Left cardiac atrium (tissue), 4 donors: ENCODE measurements at regions not wholly inside any gene's neighbourhood (a gene's known extent, or its start where the extent isn't known, plus 50 kb on each side); places are given as distances from the start of the nearest gene placed in this dataset.
A peak's percentile ranks its signal among the peaks of the same experiment; 100 is the strongest.
"Not testable (repeated sequence)": the region's sequence is repeated elsewhere in the genome, so short reads cannot be mapped to it uniquely, and the experiment has no call there.

ENCODE experiments used
- ATAC-seq, 2 donors: fragments of 200-7000 bp; cut with Tn5 transposase; one replicate each; pipeline ENCODE4 v1.9.1; 2020; ENCODE audit warnings: mild to moderate bottlenecking in 2 of 2, moderate library complexity in 2 of 2
- DNase-seq: peaks from one replicate; pipeline ENCODE4 v3.0.0-alpha.2; 2020
- intact Hi-C, 2 donors: fragments of 100-400 bp; cut with DNase I; formaldehyde crosslinking; loops; one replicate each; pipeline versions ENCODE4 v1.14.1 to v1.15.1; 2022 to 2023
- donor health status: DM: no; HTN: yes; CAD: no.
- donor health status: DM: no; HTN: yes; CAD: no; lungs with severe emphysema.
- donor health status: DM: yes; HTN: yes; CAD: no.
- donor health status: Dilated cardiomyopathy.

GRCh38 chr14:106618471-106618951 lies 1092.1 kb downstream of the TMEM121 start:
- ATAC-seq, intact Hi-C loops: not testable (repeated sequence)
- peak; percentile 49 for DNase-seq

- intact Hi-C loops = no loop called here
- no peak for ATAC-seq
Measured at GRCh38 chr14:106619606-106620005, 1093.2 kb downstream of the TMEM121 start.

GRCh38 chr14:106620368-106620767 lies 1094.0 kb downstream of the TMEM121 start:
- DNase-seq (no peak), ATAC-seq (no peak)
- intact Hi-C loops = no loop called here

More at GRCh38 chr14:106619606-106620005, 1093.2 kb downstream of the TMEM121 start:
- DNase-seq = no peak

DNA sequence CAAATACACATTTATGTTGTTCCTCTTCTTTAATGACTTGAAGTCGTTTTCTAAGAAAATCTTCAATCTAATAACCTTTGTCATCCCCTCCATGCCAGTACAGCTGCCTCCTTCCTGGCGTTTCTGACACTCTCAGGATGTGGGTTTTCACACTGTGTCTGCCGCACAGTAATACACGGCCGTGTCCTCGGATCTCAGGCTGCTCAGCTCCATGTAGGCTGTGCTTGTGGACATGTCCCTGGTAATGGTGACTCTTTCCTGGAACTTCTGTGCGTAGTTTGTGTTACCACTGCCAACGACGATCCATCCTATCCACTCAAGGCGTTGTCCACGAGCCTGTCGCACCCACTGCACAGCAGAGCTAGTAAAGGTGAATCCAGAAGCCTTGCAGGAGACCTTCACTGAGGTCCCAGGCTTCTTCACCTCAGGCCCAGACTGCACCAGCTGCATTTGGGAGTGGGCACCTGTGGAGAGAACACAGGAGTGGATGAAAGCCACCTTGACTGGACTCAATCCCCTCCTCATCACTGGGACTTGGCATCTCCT lies 1095.9 kb downstream of the TMEM121 start:
- intact Hi-C loops = no loop called here
- no peak for DNase-seq
- ATAC-seq = no peak

GRCh38 chr14:106625186-106625585 lies 1098.8 kb downstream of the TMEM121 start:
- no peak for DNase-seq
- no peak for ATAC-seq
- intact Hi-C loops = no loop called here

- intact Hi-C loops, ATAC-seq, DNase-seq: not testable (repeated sequence)
Measured at GRCh38 chr14:106626469-106626868, 1100.1 kb downstream of the TMEM121 start.

DNA sequence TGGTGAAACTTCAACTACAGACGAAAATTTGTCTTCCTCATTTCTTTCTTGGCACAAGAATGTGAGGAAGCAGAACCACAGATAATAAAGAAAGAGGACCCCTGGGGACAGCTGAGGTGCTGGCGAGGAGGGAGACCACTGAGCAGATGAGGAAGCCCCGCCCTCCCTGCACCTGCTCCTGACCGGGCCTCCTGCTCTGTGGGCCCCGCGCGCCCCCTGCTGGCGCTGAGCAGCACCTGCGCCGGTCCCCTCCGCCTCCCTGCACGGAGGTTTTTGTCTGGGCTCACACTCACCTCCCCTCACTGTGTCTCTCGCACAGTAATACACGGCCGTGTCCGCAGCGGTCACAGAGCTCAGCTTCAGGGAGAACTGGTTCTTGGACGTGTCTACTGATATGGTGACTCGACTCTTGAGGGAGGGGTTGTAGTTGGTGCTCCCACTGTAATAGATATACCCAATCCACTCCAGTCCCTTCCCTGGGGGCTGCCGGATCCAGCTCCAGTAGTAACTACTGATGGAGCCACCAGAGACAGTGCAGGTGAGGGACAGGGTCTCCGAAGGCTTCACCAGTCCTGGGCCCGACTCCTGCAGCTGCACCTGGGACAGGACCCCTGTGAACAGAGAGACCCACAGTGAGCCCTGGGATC lies 1100.7 kb downstream of the TMEM121 start:
- ATAC-seq, intact Hi-C loops: not testable (repeated sequence)
- DNase-seq = peak; percentile 36

DNA sequence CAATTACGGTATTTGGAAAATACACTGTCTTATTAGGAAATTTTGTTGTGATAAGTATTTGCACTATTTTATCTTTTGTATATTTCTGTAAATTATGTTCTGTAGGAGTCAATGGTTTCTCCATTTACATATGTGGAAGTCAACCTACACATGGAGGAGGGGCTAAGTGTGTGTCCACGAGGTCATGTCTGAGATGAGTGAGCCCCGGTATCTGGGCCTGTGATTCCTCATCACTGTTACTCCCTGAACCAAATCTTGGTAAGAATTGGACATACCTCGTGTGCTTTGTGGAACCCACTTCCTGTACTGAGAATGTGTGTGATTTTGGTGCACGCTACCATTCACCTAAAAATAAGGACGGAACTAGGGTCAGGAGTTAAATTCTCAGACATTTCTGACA lies 1105.5 kb downstream of the TMEM121 start:
- intact Hi-C loops = no loop called here
- DNase-seq = no peak
- ATAC-seq = no peak

GRCh38 chr14:106633721-106634120 lies 1107.3 kb downstream of the TMEM121 start:
- intact Hi-C loops = no loop called here
- DNase-seq = no peak
- no peak for ATAC-seq

- intact Hi-C loops = no loop called here
Measured at GRCh38 chr14:106635569-106635968, 1109.2 kb downstream of the TMEM121 start.

GRCh38 chr14:106638786-106639452 lies 1112.5 kb downstream of the TMEM121 start:
- DNase-seq, ATAC-seq, intact Hi-C loops: not testable (repeated sequence)

More at GRCh38 chr14:106635569-106635968, 1109.2 kb downstream of the TMEM121 start:
- ATAC-seq (no peak), DNase-seq (no peak)

GRCh38 chr14:106642090-106642489 lies 1115.7 kb downstream of the TMEM121 start:
- DNase-seq = no peak
- ATAC-seq = no peak
- intact Hi-C loops = no loop called here

GRCh38 chr14:106642971-106643370 lies 1116.6 kb downstream of the TMEM121 start:
- intact Hi-C loops, DNase-seq, ATAC-seq: not testable (repeated sequence)

DNA sequence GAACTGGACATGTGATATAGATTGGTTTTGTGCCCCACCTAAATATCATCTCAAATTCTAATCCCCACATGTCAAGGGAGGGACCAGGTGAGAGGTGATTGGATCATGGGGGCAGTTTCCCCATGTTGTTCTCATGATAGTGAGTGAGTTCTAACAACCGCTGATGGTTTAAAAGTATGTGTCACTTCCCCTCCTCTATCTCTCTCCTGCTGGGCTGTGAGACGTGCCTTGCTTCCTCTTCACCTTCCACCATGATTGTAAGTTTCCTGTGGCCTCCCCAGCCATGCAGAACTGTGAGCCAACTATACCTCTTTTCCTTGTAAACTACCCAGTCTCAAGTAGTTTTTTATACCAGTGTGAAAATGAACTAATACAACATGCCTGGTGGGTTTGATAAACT lies 1122.5 kb downstream of the TMEM121 start:
- intact Hi-C loops, DNase-seq, ATAC-seq: not testable (repeated sequence)

- intact Hi-C loops = no loop called here
- ATAC-seq = no peak
- DNase-seq = no peak
Measured at GRCh38 chr14:106651016-106651415, 1124.6 kb downstream of the TMEM121 start.

GRCh38 chr14:106652494-106652893 lies 1126.1 kb downstream of the TMEM121 start:
- DNase-seq = no peak
- intact Hi-C loops = no loop called here
- ATAC-seq = peak in 1 of 2 donors; percentile 57

DNA sequence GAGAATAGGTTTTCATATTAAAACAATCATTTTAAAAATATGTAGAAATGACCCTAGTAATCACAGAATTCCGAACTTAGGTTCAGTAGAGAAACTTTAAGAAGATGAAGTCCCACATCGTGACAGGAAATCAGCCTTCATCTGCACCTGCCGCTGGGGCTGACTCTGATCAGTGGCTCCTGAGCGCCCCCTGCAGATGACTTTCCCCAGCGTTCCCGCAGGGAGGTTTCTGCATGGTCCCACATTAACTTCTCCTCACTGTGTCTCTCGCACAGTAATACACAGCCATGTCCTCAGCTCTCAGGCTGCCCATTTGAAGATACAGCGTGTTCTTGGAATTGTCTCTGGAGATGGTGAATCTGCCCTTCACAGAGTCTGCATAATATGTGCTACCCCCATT lies 1131.1 kb downstream of the TMEM121 start:
- ATAC-seq = no peak
- intact Hi-C loops = no loop called here
- DNase-seq = no peak

DNA sequence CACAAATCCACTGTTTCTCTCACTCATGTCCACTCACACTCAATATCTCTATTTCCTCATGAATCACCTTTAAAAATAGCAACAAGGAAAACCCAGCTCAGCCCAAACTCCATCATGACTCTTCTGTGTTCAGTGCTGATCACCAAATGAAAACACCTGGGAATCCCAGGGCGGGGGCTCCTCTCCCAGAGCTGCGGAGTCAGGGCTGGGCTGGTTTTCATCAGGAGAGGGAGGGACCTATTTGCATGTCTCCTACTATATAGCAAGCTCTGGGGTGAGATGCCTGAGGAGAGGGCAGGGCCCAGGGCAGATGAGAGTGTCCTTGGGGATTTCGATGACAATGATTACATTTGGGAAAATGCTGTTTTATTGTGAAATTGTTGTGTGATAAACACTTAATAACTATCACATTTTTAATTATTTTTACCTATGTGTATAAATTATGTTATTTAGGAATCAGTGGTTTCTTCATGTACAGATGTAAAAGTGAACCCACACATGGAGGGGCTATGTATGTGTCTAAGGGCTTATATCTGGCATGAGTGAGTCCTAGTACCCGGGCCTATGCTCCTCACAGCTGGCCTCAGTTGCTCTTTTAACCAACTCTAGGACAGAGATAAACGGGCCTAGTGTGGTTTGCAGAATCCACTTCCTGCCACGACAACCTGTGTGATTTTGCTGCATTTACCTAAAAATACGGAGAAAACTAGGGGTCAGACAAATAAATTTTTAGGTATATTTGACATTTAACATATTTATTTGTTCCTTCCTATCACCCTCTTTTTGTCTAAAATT lies 1131.9 kb downstream of the TMEM121 start:
- intact Hi-C loops, ATAC-seq, DNase-seq: not testable (repeated sequence)

DNA sequence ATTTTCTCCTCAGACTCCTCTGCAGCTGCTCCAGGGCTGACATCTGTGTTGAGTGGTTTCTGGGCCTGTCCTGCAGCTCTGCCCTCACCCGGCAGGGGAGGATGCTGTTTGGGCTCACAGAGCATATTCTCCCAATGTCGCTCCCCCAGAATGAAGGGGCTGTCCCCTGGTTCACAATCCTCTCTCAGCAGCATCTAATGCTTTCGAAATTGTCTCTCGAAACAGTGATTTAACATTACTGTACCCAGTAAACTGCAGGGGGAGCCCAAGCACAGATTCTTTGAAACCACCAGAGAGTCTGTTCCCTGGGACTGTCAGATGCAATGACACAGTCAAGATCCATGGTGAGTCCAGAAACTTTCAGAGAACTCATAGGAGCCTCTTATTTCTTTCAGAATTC lies 1135.2 kb downstream of the TMEM121 start:
- DNase-seq, ATAC-seq, intact Hi-C loops: not testable (repeated sequence)
